ENCODE measurements at regions not wholly inside any gene's neighbourhood (a gene's known extent, or its start where the extent isn't known, plus 50 kb on each side); places are given as distances from the start of the nearest gene placed in this dataset.

- TF ChIP-seq CTCF (IDR thresholded peaks at IDR 0.05; ENCODE audit: borderline replicate concordance, insufficient read depth, low read depth, low read length): no peak
- H3K4me3 ChIP-seq (ENCODE audit: low read depth, low read length): no peak overlapping the region
Measured at GRCh38 chr5:152070591-152070990, 145.9 kb upstream of the GLRA1 start.

- no peak for TF ChIP-seq CTCF (IDR thresholded peaks at IDR 0.05; ENCODE audit: borderline replicate concordance, insufficient read depth, low read depth, low read length)
- H3K4me3 ChIP-seq (ENCODE audit: low read depth, low read length): no peak overlapping the region
Measured at GRCh38 chr5:152066784-152067183, 142.1 kb upstream of the GLRA1 start.

GRCh38 chr5:152063004-152063403 is 138.4 kb upstream of the GLRA1 start:
- no peak overlapping the region for H3K4me3 ChIP-seq (ENCODE audit: low read depth, low read length)
- no peak for TF ChIP-seq CTCF (IDR thresholded peaks at IDR 0.05; ENCODE audit: borderline replicate concordance, insufficient read depth, low read depth, low read length)

- no peak for TF ChIP-seq CTCF (IDR thresholded peaks at IDR 0.05; ENCODE audit: borderline replicate concordance, insufficient read depth, low read depth, low read length)
- no peak overlapping the region for H3K4me3 ChIP-seq (ENCODE audit: low read depth, low read length)
Measured at GRCh38 chr5:152061095-152061494, 136.4 kb upstream of the GLRA1 start.

- no peak for TF ChIP-seq CTCF (IDR thresholded peaks at IDR 0.05; ENCODE audit: borderline replicate concordance, insufficient read depth, low read depth, low read length)
- H3K4me3 ChIP-seq (ENCODE audit: low read depth, low read length): no peak overlapping the region
Measured at GRCh38 chr5:152058267-152058666, 133.6 kb upstream of the GLRA1 start.

GRCh38 chr5:152056931-152057330 is 132.3 kb upstream of the GLRA1 start:
- TF ChIP-seq CTCF (IDR thresholded peaks at IDR 0.05; ENCODE audit: borderline replicate concordance, insufficient read depth, low read depth, low read length): no peak
- no peak overlapping the region for H3K4me3 ChIP-seq (ENCODE audit: low read depth, low read length)

GRCh38 chr5:152052470-152052869 is 127.8 kb upstream of the GLRA1 start:
- TF ChIP-seq CTCF (IDR thresholded peaks at IDR 0.05; ENCODE audit: borderline replicate concordance, insufficient read depth, low read depth, low read length): no peak
- H3K4me3 ChIP-seq (ENCODE audit: low read depth, low read length): no peak overlapping the region
